ENCODE measurements at regions not wholly inside any gene's neighbourhood (a gene's known extent, or its start where the extent isn't known, plus 50 kb on each side); places are given as distances from the start of the nearest gene placed in this dataset.

- TF ChIP-seq CTCF (IDR thresholded peaks at IDR 0.05) (no peak), ZFX (IDR thresholded peaks at IDR 0.05; ENCODE audit: borderline replicate concordance) (no peak)
Observed at GRCh38 chr9:129319076-129319937, 141.2 kb upstream of the IER5L start.

All from 22Rv1 (cell line).